Astrocyte of the hippocampus (primary cell): ENCODE measurements at regions not wholly inside any gene's neighbourhood (a gene's known extent, or its start where the extent isn't known, plus 50 kb on each side); places are given as distances from the start of the nearest gene placed in this dataset.

ENCODE experiments used
- DNase-seq: peaks from one replicate; pipeline ENCODE4 v3.0.0; 2011; ENCODE audit warnings: low read depth, low spot score

DNA sequence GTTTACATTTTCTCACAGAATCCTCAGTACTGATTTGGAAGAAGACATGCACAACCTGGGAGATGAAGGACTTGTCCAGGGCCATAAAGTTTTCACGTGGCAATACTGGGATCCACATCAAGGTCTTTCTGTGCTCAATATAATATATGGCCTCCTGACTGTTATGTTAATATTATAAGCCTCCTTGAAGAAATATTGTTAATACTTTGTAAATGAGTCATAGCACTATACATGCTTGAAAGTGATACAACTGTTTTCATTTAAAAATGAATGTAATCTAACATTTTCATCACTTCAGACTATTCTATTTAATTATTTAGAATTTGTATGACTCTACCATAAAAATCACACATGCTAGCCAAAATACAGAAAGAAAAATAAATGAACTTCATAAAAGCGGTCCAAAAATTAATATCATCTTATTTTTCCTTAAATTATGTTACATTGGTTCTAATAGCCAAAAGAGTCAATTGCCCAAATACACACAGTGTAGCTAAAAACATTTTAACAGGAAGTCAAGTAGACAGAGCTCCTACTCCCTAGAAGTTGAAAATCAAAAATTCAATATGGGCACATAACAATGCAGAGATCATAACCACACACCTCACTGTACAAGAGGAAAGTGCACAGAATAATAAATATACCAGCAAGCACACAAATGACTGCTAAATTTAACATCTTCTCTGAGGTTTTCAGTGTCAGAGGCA is 188.0 kb upstream of the HDDC2 start:
- no peak for DNase-seq

DNA sequence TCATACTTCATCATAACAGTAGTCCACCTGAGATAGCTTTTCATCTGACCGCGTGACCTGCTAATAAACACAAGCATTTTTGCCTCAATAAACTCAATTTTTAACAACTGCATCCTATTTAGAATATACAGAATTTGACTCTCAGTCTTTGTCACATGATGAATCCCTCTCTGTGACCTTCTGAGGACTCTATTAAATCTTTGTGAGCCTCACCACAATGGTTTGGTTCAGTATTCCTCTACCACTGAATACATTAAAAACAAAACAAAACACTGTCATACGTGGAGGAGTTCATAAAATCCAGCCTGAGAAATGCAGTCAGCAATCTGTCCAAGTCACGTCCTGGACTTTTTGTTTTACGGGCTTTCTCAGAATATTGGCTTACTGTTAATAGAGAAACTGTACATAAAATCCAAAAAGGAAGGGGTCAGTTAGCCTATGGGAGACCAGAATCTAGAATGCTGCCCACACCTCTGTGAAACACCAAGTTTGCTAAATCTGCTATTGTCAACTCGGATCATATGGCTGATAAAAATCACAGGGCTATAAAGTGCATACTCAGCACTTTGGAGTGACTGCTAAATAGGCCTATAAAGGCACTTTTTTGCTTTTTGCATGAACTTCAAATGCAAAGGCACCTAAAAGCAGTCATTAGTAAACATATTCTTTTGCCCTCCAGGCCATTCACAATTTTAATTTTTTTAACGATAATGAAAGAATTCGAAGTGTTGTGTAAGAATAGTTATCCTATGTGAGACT is 190.3 kb upstream of the HDDC2 start:
- no peak for DNase-seq

DNA sequence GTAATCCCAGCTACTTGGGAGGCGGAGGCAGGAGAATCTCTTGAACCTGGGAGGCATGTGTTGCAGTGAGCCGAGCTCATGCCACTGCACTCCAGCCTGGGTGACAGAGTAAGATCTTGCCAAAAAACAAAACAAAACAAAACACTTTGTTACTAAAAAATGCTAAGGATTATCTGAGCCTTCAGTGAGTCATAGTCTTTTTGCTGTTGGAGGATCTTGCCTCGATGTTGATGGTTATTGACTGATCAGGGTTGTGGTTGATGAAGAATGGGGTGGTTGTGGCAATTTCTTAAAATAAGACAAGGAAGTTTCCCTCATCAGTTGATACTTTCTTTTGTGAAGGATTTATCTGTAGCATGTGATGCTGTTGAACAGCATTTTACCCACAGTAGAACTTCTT is 196.8 kb upstream of the HDDC2 start:
- no peak for DNase-seq

DNA sequence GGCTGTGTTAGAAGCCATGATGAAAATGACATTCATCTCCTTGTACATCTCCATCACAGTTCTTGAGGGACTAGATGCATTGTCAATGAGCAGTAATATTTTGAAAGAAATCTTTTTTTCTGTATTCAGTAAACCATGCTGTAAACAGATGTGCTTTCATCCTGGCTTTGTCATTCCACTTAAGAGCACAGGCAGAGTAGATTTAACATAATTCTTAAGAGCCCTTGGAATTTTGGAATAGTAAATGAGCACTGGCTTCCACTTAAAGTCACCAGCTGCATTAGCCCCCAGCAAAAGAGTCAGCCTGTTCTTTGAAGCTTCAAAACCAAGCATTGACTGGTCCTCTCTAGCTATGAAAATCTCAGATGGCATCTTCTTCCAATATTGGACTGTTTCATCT is 197.8 kb upstream of the HDDC2 start:
- no peak for DNase-seq

DNA sequence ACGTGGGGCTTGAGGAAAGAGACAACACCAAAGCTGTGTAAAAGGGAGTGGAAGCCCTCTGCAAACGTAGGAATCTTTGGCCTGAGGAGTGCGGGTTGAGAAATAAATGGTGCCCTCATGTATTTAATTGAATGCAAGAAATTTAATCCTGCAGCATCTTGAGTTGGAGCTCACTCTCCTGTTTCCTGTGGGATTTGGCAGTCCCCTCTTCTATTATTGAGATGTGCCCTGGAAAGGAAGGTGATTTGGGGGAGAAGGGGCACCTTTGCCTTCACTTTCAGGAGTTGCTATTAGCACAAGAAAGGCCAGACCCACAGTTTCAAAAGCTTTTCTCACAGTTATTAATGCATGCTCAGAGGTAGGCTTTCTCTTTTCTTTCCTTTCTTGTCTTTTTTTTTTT is 201.4 kb upstream of the HDDC2 start:
- DNase-seq: no peak

DNA sequence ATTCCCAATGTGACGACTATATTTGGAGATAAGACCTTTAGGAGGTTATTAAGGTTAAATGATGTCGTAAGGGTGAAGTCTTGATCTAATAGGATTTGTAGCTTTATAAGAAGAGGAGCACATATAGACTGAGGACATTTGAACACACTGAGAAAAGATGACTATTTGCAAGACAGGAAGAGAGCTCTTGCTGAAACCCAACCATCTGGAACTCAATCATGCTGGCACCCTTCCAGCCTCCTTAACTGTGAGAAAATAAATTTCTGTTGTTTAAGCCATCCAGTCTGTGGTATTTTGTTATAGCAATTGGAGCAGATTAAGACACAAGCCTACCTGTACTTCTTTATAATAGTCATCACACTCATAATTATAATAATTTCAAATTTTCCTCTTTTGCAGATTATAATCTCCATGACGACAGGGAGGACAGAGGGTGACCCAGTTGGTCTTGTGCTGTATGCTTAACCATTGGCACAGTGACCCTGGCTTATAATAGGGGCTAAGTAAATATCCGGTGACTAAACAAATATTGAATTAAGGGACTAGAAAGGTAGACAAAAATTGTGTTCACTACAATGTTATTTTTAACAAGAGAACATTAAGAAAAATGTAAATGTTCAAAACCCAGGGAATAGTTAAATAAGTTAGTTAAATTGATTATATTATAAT is 206.4 kb upstream of the HDDC2 start:
- peak; percentile 40 for DNase-seq

GRCh38 chr6:125508793-125509192 is 207.0 kb upstream of the HDDC2 start:
- no peak for DNase-seq

DNA sequence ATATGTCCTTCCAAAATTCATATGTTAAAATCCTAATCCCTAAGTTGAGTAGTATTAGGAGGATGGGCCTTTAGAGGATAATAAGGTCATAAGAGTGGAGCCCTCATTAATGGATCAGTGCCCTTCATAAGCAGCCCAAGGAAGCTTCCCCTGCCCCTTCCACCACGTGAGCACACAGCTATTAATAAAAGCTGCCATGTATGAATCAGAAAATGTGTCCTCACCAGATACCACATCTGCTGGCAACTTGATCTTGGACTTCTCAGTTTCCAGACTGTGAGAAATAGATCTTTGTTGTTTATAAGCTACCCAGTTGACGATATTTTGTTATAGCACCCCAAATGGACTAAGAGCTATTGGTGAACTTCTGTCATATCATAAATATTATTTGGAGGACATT is 207.7 kb upstream of the HDDC2 start:
- DNase-seq: no peak

- DNase-seq: no peak
Observed at GRCh38 chr6:125510405-125510804, 208.6 kb upstream of the HDDC2 start.

DNA sequence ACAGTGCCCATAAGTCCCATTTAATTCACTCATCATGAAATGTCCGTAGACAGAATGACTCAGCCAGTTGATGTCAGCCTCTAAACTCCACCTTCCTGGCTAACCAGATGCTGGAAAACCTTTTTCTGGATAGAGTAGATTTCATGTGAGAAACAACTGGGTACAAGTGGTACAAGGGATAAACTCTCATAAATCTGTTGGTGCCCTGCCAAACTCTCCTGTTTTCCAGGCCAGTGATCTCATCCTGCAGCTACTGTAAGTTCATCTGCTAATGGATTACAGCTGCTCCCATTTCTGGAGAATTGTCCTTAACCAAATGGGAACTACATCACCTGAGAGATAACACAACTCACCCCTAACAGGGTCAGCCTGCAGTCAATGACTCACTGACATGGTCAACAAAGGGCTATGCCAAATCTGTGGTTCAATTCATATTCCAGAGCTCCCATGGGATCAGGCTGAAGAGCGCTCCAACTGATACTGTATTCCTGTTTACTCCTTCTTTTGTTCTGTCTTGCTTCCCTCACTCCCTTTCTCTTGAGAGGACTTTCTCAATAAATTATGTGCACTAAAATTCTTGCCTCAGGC is 210.1 kb upstream of the HDDC2 start:
- peak; percentile 25 for DNase-seq

DNA sequence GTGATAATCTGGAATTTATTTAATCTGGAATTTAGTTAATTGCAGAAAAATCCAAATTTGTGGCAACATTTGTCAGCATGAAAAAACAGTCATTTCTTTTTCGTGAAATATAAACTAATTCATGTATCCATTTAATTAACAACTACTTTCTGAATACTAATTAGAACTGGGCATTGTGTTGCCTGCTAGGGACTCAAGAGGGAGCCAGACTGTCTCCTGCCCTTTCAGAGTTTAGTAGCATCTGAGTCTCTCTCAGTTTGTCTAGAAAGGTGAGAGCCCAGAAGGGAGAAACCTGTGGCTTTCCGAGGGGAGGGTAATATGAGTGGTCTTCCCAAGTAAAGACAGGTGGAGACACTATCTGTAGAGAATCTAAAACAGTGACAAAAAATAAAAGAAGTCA is 210.9 kb upstream of the HDDC2 start:
- no peak for DNase-seq

GRCh38 chr6:125513978-125514377 is 212.2 kb upstream of the HDDC2 start:
- DNase-seq: no peak

GRCh38 chr6:125516644-125517043 is 214.9 kb upstream of the HDDC2 start:
- DNase-seq: no peak

DNA sequence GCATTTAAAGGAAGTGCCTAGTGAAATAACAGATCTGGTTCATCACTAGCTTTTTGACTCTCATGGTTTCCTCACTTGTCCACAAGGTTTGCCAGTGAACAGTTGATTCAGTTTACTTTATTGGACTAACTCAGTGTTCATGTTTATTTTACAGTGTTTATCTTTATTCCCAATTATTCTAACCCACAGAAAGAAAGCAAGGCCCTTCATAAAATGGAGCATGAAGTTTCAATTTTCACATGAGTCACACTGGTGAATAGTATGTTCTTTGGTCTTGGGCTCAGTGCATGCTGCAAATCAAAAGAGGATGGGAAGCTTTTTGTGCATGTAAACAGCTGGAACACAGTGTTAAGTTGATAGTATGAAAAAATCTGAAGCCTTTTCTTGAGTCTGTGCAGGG is 217.6 kb upstream of the HDDC2 start:
- peak; percentile 17 for DNase-seq

DNA sequence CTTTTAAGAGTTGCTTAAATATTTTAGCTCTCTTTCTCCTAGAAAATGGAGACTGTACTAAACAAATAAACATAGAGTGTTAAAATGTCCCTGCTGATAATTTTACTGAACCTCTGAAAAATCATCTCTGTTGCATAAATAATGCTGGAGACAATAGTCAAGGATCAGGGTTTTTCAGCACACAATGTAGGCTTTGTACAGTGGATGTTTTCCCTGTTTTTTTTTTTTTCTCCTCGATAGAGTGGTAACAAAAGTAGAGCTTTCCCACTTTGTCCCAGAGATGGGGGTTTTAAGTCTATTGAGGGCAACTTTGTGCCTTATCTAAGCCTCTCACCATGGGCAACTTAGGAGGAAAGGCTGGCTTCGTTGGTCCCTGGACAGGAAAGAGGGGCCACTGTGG is 222.6 kb upstream of the HDDC2 start:
- DNase-seq: no peak

GRCh38 chr6:125526007-125526720 is 223.3 kb upstream of the HEY2 start:
- no peak for DNase-seq

- DNase-seq: no peak
Observed at GRCh38 chr6:125528621-125529041, 220.8 kb upstream of the HEY2 start.

- DNase-seq: no peak
Observed at GRCh38 chr6:125529061-125529460, 220.4 kb upstream of the HEY2 start.

DNA sequence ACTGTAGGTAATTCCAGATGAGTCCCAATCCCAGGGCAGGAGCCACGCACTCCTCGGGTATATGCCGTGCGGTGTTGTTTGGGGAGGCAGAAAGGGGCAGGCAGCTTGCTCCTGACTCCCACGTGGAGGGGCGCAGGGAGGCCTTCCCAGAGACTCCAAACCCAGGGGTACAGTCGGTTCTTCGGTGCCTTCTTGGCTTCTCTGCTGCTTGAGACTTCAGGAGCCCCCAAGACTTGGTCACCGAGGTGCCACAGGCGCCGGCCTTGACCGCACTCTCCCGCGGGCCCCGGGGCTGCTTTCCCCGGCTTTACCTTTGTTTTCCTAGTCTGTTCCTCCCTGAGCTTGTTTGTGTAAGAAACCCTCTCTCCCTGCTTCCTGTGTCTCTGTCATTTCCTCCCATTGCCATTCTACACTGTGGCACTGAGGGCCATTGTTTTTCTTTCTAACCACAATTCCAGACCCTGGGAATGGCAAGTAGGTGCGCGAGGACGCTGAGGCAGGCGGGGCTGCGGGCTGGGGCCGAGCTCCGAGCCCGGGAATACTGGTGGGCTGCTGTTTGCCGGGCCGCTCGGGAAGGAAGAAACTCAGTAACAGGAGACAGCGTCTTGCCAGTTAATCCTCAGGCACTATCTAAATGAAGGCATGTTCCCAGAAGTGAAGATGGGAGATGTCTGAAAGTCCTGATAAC is 215.6 kb upstream of the HEY2 start:
- DNase-seq: peak; percentile 42

DNA sequence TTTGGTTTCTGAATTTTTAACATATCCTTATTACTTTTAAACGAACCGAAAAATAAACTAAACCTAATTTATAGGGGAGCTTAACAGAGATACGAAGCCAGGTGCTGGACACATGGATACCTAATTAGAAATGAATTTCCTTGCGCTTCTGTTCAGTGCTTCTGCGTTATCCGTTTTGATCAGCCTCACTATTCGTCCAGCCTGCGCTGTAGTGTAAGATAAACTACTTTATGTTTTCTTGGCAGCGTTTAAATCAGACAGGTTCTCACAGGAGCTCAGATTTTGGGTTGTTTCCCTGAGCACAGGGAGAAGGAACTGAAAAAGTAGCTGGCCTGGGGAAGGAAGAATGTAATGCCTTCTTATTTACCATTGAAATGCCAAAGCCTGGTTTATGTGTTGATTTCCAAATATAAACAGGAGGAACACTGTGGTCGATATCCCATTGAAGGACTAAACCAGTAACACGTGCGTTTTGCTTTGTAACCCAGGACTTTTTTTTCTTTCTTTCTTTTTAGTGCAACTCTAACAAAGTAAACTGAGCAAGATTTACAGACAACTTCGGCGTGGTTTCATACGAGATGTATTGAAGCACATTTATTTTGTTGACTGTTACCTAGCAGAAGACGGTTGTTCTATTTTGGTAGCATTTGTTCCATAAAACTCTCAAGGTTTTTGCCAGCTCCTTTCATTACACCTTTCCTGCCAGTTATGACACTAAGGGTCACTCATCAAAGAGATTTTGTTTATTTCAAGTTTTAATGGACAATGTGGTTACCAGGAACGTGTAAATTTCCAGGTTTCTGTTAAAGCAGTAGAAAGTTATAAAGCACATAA is 214.8 kb upstream of the HEY2 start:
- no peak for DNase-seq
